ENCODE measurements at regions not wholly inside any gene's neighbourhood (a gene's known extent, or its start where the extent isn't known, plus 50 kb on each side); places are given as distances from the start of the nearest gene placed in this dataset.

DNA sequence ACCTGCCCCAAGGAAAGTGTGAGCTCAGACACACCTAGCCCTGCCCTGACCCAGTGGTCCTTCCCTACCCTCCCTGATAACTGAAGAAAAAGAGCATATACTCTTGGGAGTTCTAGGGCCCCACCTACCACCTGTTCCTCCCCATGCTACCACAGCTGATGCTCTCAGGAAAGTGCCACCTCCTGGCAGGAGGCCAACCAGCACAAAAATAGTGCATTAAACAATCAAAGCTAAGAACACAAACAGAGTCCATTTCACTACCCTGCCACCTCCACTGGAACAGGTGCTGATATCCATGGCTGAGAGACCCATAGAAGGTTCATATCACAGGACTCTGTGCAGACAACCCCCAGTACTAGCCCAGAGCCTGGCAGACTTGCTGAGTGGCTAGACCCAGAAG lies 288.6 kb upstream of the PHF14 start:
- Histone ChIP-seq H3K4me3 (no peak overlapping the region), H3K9me3 (no peaks in the 10 kb centered on the region), H3K27me3 (no peaks in the 10 kb centered on the region), H3K4me1 (no peaks in the 10 kb centered on the region), H3K27ac (no peak overlapping the region), H3K36me3 (no peaks in the 10 kb centered on the region)
- no peak for DNase-seq
- intact Hi-C loops (cut with DNase I; ENCODE audit: low total_unique reads), result no loop called here
- TF ChIP-seq, protein P1, sequence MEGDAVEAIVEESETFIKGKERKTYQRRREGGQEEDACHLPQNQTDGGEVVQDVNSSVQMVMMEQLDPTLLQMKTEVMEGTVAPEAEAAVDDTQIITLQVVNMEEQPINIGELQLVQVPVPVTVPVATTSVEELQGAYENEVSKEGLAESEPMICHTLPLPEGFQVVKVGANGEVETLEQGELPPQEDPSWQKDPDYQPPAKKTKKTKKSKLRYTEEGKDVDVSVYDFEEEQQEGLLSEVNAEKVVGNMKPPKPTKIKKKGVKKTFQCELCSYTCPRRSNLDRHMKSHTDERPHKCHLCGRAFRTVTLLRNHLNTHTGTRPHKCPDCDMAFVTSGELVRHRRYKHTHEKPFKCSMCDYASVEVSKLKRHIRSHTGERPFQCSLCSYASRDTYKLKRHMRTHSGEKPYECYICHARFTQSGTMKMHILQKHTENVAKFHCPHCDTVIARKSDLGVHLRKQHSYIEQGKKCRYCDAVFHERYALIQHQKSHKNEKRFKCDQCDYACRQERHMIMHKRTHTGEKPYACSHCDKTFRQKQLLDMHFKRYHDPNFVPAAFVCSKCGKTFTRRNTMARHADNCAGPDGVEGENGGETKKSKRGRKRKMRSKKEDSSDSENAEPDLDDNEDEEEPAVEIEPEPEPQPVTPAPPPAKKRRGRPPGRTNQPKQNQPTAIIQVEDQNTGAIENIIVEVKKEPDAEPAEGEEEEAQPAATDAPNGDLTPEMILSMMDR (IDR thresholded peaks at IDR 0.05), result no peak

GRCh38 chr7:10688544-10688943 lies 285.1 kb upstream of the PHF14 start:
- Histone ChIP-seq H3K27ac (no peak overlapping the region), H3K36me3 (no peaks in the 10 kb centered on the region), H3K9me3 (no peaks in the 10 kb centered on the region), H3K27me3 (no peaks in the 10 kb centered on the region), H3K4me3 (no peak overlapping the region), H3K4me1 (no peaks in the 10 kb centered on the region)
- DNase-seq, result no peak
- TF ChIP-seq, protein P1 (IDR thresholded peaks at IDR 0.05), result no peak
- intact Hi-C loops (cut with DNase I; ENCODE audit: low total_unique reads), result no loop called here

DNA sequence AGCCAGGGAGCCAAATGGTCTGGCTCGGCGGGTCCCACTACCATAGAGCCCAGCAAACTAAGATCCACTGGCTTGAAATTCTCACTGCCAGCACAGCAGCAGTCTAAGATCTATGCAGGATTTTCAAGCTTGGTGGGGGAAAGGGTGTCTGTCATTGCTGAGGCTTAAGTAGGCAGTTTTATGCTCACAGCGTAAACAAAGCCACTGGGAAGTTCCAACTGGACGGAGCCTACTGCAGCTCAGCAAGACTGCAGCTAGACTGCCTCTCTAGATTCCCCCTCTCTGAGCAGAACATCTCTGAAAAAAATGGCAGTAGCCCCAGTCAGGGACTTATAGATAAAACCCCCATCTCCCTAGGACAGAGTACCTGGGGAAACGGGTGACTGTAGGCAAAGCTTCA lies 277.6 kb upstream of the PHF14 start:
- intact Hi-C loops (cut with DNase I; ENCODE audit: low total_unique reads), result no loop called here
- H3K4me3 ChIP-seq, result no peak overlapping the region
- peaks cover 0 to 11% (median 10%) of the 10 kb centered on the region in 3 donors for H3K9me3 ChIP-seq
- H3K27ac ChIP-seq, result no peak overlapping the region
- H3K36me3 ChIP-seq, result no peaks in the 10 kb centered on the region
- H3K4me1 ChIP-seq, result no peaks in the 10 kb centered on the region
- DNase-seq, result no peak
- TF ChIP-seq, protein P1 (IDR thresholded peaks at IDR 0.05), result no peak
- H3K27me3 ChIP-seq, result no peaks in the 10 kb centered on the region

DNA sequence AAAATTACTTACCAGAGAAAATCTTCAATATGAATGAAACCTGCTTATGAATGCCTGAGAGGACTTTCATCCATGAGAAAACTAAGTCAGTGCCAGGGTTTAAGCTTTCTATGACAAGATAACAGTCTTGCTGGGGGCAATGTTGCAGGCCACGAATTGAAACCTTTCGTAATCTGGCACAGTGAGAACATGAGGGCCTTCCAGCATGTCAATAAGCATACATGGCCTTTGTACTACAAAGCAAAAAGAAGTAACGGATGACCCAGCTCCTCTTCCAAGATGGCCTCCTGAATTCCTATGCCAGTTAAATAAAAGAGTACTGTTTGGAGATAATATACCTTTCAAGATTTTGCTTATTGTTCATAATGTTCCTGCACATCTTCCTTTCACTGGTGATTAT lies 270.6 kb upstream of the PHF14 start:
- DNase-seq, result no peak
- no peak overlapping the region for H3K4me3 ChIP-seq
- TF ChIP-seq, protein P1 (IDR thresholded peaks at IDR 0.05), result no peak
- H3K9me3 ChIP-seq, result peaks cover 0 to 7% (median 6%) of the 10 kb centered on the region in 3 donors
- no peaks in the 10 kb centered on the region for H3K4me1 ChIP-seq
- H3K36me3 ChIP-seq, result no peaks in the 10 kb centered on the region
- intact Hi-C loops (cut with DNase I; ENCODE audit: low total_unique reads), result no loop called here
- H3K27ac ChIP-seq, result no peak overlapping the region
- no peaks in the 10 kb centered on the region for H3K27me3 ChIP-seq

GRCh38 chr7:10703981-10704380 lies 269.7 kb upstream of the PHF14 start:
- no peaks in the 10 kb centered on the region for H3K36me3 ChIP-seq
- no peaks in the 10 kb centered on the region for H3K27me3 ChIP-seq
- TF ChIP-seq, protein P1 (IDR thresholded peaks at IDR 0.05), result no peak
- peaks cover 0 to 7% (median 6%) of the 10 kb centered on the region in 3 donors for H3K9me3 ChIP-seq
- intact Hi-C loops (cut with DNase I; ENCODE audit: low total_unique reads), result no loop called here
- no peak overlapping the region for H3K4me3 ChIP-seq
- H3K4me1 ChIP-seq, result no peaks in the 10 kb centered on the region
- DNase-seq, result no peak
- H3K27ac ChIP-seq, result no peak overlapping the region

GRCh38 chr7:10704653-10705052 lies 269.0 kb upstream of the PHF14 start:
- Histone ChIP-seq H3K27me3 (no peaks in the 10 kb centered on the region), H3K27ac (no peak overlapping the region), H3K4me1 (no peaks in the 10 kb centered on the region), H3K36me3 (no peaks in the 10 kb centered on the region), H3K9me3 (peaks cover 0 to 7% (median 6%) of the 10 kb centered on the region in 3 donors), H3K4me3 (no peak overlapping the region)
- intact Hi-C loops (cut with DNase I; ENCODE audit: low total_unique reads), result no loop called here
- TF ChIP-seq, protein P1 (IDR thresholded peaks at IDR 0.05), result no peak
- DNase-seq, result no peak

All from tibial artery (tissue), 4 donors.